Right renal pelvis (tissue), 4 donors: ENCODE measurements at regions not wholly inside any gene's neighbourhood (a gene's known extent, or its start where the extent isn't known, plus 50 kb on each side); places are given as distances from the start of the nearest gene placed in this dataset.
"Not testable (repeated sequence)": the region's sequence is repeated elsewhere in the genome, so short reads cannot be mapped to it uniquely, and the experiment has no call there.

Experiments
- DNase-seq, 4 donors: peaks; one replicate each; pipeline ENCODE4 v3.0.0-alpha.2; 2013; ENCODE audit warnings: low read depth in 4 of 4, low spot score in 3 of 4, missing footprints in 1 of 4

DNA sequence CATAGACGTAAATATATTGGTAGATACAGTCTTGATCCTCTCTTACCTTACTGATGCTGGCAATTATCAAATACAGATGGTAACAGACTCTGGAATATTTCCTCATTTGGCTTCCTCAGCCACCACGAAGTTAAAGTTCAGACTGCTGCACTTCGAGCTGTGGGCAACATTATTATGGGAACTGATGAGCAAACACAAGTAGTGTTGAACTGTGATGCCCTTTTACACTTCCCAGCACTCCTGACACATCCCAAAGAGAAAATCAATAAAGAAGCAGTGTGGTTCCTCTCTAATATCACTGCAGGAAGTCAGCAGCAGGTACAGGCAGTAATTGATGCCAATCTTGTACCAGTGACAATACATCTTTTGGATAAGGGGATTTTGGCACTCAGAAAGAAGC, 162.7 kb upstream of the NT5E start:
- no peak for DNase-seq

- not testable (repeated sequence) for DNase-seq
Measured at GRCh38 chr6:85286507-85286906, 163.4 kb upstream of the NT5E start.

DNA sequence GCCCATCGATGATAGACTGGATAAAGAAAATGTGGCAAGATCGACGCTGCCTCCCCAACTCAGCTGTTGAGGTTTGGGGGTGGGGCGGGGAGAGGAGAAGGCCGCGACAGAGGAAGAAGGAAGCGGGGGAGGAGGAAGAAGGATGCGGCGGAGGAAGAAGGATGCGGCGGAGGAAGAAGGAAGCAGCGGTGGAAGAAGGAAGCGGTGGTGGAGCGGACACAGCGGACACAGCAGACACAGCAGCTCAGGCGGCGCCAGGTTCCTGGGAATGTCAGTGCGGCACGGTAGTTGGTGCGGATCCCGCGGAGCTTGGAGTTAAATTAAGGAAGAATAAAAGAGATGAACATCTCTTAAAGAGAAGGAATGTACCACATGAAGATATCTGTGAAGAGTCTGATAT, 163.9 kb upstream of the NT5E start:
- no peak for DNase-seq

- no peak for DNase-seq
Measured at GRCh38 chr6:85285114-85285513, 164.8 kb upstream of the NT5E start.

DNA sequence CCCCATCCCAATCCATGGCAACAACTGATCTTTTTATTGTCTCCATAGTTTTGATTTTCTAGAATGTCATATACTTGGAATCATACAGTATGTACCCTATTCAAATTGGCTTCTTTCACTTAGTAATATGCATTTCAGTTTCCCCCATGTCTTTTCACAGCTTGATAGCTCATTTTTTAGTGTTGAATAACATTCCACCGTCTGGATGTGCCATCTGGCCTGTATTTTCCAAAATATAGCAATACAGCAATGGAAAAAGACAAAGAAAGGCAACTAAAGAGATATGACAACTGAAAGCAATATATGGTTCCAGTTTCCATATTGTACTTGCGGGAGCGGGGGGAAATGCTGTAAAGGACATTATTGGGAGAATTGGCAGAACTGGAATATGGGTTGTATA, 166.4 kb upstream of the NT5E start:
- DNase-seq = no peak

GRCh38 chr6:85278466-85279035, 171.3 kb upstream of the NT5E start:
- DNase-seq = no peak

GRCh38 chr6:85276026-85276425, 173.9 kb upstream of the NT5E start:
- not testable (repeated sequence) for DNase-seq

GRCh38 chr6:85275338-85275985, 174.4 kb upstream of the NT5E start:
- DNase-seq = no peak

DNA sequence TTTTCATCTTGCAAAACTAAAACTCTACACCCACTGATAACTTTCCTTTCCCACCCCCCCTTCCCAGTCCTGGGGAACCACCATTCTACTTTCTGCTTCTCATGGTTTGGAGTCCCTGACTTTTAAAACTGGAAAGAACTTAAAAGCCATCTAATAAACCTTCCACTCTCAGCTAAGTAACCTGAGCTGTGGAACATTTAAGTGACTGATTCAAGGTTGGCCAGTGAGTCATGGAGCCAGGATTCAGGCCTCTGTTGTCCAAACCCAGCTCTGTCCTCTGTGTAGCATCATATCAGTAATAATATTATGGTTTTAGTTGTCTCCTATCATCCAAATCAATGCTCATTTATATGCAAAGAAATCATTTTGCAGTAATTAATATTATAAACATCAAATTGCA, 176.0 kb upstream of the NT5E start:
- DNase-seq = no peak

DNA sequence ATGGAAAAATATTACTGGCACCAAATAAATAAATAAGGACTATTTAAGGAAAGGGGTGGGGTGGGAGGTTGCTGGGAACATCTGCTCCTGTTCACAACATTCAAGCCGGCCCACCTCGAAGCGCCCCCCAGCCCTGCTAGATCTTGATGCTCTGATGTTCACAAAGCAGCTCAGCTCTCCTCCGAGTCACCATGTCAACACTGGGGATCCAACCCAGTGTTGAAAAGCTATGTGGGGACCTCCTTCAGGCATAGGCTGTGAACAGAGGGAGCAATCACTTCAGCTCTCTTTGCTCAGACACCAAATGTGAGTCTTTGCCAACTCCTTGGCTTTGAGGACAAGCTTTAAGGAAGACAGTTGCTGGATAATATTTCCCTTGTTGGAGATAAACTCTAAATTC, 176.8 kb upstream of the NT5E start:
- DNase-seq = no peak

DNA sequence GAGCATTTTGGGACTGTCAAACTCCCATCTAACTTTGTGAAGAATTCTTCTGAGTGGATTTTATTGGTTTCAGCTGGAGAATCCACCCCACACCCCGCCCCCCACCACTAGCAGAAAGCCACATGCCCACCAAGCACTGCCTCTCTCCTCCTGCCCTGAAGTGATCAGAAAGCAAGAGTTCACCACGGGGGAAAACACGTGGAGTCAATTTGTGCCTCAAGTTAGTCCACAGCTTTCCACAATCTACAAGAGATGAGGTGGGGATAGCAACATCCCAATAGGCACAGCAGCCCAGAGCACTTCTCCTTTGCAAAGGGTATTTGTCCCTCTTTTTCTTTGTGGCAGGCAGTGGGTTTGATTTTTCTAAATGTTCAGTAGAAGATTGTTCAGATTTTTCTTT, 177.3 kb upstream of the NT5E start:
- no peak for DNase-seq

GRCh38 chr6:85262621-85263020, 187.3 kb upstream of the NT5E start:
- DNase-seq = no peak

GRCh38 chr6:85261271-85261670, 188.6 kb upstream of the NT5E start:
- DNase-seq = no peak

- DNase-seq = no peak
Measured at GRCh38 chr6:85255661-85256060, 194.2 kb upstream of the NT5E start.

- DNase-seq = no peak
Measured at GRCh38 chr6:85252552-85252951, 197.3 kb upstream of the NT5E start.

DNA sequence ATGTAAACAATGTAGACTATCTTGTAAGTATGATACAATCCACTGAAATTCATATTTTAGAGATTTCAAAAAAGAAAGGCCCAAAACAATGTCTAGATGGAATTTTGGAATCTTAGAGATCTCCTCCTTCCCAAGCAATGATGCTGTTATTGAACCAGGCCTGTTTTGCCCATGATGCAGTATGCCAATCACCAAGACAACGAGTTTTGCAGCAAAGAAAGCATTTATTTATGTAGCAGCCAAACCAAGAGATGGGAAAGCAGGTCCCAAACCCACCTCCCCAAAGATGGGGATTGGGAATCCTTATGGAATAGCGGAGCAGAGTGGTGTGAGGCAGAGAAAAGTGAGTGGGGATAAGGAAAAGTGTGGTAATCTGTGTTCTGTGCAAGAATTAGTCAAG, 197.8 kb upstream of the NT5E start:
- DNase-seq = no peak

GRCh38 chr6:85251300-85251699, 198.6 kb upstream of the NT5E start:
- no peak for DNase-seq

DNA sequence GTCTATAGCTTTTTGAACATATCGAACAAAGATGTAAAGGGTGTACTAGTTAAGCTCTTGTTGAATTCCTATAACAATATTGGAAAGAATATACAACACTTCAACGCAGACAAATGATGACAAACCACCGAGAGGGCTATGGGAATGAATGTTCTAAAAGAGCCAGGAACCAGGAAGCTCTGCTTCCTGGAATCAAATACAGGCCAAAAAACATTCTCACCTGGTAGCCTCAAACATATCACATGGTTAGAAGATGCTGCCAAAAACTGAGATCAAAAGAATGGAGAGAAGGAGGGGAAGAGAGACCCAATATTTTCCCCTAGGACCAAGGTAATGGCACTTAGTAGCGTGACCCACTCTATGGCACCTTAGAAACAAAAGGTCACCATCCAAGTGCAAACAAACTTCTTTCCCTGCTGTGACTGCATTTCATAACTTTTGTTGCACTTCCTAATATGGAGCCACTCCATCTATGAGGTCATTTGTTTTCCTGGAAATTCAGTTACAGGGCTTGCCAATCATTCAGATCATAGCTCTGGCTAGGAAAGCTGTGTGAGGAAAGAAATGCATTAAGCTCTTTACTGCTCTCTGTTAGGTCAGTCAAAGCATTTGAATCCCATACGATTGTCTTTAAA, 199.2 kb upstream of the NT5E start:
- no peak for DNase-seq

DNA sequence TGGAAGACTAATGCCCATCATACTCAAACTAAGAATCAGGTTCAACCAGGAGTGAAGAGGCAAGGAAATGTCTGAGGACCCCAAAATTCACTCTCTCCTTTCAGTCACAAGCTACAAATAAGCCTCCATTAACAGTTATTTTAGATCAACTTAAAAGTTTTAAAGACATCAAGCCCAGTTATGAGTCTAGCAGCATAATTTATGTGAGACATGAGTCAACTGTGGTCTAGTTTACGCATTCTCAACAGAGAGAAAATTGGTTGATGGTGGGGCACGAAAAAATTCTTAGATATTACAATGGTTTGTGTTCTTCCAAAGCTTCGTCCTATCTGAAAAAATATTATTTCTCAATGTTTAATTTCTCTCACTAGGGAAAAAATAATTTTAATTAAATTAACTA, 204.9 kb upstream of the NT5E start:
- DNase-seq = no peak

DNA sequence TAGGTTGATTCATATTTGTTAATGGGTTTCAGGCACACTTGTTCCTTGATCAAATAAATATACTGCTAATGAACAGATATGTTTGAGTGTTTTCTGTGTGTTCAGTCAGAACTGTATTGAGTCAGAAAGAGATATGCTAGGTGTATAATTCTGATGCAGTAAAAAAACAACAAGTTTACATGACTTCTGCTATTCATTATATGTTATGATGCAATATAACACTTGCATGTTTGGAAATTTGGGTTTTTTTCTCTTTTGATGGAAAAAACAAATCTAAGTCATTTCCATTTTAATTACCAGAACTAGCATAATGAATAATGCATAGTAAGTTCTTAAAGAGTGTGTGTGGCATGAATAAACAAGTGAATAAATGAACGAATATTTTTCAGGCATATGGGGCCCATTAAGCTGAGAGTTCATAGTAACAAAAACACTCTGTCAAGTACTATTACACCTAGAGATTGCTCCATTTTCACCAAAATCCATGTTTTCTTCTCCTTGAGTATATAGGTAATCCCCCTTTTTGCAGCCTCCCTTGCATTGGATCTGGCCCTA, 208.3 kb upstream of the NT5E start:
- DNase-seq = no peak

DNA sequence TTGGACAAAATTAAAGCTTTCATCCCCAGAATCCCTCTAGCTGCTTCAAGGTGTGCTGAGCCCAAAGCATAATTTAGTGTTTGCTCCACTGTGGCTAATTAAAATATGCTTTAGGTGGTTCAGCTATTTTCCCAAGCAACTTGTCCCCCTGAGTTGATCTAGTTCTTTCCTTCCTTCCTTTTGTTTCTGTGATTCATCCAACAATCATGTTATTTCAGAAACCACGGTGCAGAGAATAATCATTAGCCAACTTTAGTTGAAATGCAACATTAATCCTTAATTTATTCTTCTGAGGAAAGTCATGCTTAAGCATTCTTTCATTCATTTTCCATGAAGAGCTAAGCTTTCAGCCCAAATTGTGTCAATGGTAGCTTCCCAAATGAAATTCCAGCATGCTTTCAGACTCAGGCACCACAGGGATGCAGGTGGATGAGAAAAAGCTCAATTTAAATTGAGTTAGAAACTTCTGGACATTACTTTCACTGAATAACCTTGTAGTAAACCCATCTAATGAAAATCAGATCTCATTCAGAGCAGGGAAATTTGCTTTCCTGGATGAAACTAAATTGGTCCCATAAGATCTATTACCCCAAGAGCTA, 209.0 kb upstream of the NT5E start:
- no peak for DNase-seq

DNA sequence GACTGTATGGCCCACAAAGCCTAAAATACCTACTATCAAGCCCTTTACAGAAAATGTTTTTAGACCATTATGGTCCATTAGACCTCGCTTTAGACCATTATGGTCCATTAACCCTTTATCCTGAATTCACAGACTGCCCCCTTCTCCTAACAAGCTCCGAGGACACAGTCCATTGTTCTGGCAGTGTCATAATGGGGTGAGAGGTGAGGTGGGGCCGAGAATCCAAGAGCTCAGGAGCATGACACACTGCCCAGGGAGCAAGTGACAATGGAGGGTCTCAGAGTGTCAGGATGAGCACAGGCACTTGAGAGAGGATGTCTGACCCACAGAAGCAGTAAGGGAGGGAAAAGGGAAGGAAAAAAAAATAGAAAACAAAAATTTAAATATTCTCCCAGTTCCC, 212.4 kb upstream of the NT5E start:
- no peak for DNase-seq
